ENCODE measurements at regions not wholly inside any gene's neighbourhood (a gene's known extent, or its start where the extent isn't known, plus 50 kb on each side); places are given as distances from the start of the nearest gene placed in this dataset.

DNA sequence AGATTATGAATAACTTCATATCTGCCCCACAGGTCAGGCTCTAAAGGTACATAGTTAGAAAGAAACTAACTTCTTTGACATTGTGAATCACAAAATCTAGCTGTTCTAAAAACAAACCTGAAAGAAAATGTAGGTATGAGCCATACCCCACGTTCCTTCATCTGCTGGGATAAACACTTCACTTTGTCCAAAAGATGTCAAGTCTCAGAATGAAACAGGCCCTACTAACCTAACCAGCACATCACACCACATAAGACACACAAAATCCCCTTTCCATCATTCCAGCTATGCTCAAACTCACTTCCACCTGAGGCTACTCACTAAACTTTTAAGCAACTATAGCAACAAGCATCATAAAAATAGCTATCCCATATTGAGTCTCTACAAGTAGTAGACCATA is 65.2 kb upstream of the GJA5 start:
- ATAC-seq = no peak
- TF ChIP-seq BACH2 (CRISPR knock-in tag; IDR thresholded peaks at IDR 0.05; ENCODE audit: borderline replicate concordance) (no peak), RARB (CRISPR knock-in tag; IDR thresholded peaks at IDR 0.05) (no peak), ARNTL (CRISPR knock-in tag; IDR thresholded peaks at IDR 0.05; ENCODE audit: borderline replicate concordance, low read depth) (no peak), ISL1 (CRISPR knock-in tag; IDR thresholded peaks at IDR 0.05) (no peak), ZC3H10 (CRISPR knock-in tag; IDR thresholded peaks at IDR 0.05) (no peak), CSDC2 (CRISPR knock-in tag; IDR thresholded peaks at IDR 0.05) (no peak)
- TF ChIP-seq, protein P1, sequence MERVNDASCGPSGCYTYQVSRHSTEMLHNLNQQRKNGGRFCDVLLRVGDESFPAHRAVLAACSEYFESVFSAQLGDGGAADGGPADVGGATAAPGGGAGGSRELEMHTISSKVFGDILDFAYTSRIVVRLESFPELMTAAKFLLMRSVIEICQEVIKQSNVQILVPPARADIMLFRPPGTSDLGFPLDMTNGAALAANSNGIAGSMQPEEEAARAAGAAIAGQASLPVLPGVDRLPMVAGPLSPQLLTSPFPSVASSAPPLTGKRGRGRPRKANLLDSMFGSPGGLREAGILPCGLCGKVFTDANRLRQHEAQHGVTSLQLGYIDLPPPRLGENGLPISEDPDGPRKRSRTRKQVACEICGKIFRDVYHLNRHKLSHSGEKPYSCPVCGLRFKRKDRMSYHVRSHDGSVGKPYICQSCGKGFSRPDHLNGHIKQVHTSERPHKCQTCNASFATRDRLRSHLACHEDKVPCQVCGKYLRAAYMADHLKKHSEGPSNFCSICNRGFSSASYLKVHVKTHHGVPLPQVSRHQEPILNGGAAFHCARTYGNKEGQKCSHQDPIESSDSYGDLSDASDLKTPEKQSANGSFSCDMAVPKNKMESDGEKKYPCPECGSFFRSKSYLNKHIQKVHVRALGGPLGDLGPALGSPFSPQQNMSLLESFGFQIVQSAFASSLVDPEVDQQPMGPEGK (CRISPR knock-in tag; IDR thresholded peaks at IDR 0.05; ENCODE audit: borderline replicate concordance) = no peak
- TF ChIP-seq, protein P2, sequence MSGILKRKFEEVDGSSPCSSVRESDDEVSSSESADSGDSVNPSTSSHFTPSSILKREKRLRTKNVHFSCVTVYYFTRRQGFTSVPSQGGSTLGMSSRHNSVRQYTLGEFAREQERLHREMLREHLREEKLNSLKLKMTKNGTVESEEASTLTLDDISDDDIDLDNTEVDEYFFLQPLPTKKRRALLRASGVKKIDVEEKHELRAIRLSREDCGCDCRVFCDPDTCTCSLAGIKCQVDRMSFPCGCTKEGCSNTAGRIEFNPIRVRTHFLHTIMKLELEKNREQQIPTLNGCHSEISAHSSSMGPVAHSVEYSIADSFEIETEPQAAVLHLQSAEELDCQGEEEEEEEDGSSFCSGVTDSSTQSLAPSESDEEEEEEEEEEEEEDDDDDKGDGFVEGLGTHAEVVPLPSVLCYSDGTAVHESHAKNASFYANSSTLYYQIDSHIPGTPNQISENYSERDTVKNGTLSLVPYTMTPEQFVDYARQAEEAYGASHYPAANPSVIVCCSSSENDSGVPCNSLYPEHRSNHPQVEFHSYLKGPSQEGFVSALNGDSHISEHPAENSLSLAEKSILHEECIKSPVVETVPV (CRISPR knock-in tag; IDR thresholded peaks at IDR 0.05) = no peak
- TF ChIP-seq, protein P3, sequence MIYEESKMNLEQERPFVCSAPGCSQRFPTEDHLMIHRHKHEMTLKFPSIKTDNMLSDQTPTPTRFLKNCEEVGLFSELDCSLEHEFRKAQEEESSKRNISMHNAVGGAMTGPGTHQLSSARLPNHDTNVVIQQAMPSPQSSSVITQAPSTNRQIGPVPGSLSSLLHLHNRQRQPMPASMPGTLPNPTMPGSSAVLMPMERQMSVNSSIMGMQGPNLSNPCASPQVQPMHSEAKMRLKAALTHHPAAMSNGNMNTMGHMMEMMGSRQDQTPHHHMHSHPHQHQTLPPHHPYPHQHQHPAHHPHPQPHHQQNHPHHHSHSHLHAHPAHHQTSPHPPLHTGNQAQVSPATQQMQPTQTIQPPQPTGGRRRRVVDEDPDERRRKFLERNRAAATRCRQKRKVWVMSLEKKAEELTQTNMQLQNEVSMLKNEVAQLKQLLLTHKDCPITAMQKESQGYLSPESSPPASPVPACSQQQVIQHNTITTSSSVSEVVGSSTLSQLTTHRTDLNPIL (CRISPR knock-in tag; IDR thresholded peaks at IDR 0.05; ENCODE audit: low read depth) = no peak

DNA sequence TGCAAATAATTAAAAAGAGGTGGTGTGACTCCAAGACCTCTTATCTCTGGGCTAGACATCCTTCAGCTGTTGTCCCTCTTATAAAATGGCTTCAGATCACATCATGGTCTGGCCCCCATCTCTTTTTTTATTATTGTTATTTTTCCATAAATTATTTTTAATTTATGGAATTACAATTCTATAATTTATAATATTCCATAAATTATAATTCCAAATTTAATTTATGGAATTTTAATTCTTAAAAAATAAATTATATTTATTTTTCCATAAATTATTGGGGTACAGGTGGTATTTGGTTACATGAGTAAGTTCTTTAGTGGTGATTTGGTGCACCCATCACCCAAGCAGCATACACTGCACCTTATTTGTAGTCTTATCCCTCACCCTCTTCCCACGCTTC is 65.9 kb upstream of the GJA5 start:
- no peak for TF ChIP-seq PPARA (CRISPR knock-in tag; IDR thresholded peaks at IDR 0.05; ENCODE audit: borderline replicate concordance)
- no peak for ATAC-seq

DNA sequence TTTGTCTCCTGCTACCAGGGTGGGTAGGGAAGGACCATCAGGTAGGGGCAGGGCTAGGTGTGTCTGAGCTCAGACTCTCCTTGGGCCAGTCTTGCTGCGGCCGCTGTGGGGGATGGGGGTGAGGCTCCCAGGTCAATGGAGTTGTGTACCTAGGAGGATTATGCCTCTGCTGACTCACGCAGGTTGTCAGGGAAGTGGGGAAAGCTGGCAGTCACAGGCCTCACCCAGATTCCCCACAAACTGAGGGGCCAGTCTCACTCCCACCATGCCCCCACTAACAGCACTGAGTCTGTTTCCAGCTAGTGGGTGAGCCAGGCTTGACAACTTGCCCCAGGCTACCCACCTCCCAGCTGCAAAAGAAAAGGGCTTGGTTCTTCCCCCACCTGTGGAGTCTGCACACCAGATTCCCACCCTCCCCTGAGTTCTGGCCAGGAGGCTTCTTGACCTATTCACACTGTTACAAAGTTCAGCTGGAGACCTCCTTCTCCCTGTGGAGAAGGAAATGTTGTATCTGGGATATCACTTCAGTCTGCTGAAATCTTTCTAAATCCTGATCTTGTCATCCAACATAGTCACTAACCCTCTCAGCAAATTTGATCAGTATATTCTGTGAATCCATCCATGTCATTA is 69.2 kb upstream of the GJA8 start:
- no peak for TF ChIP-seq ISL1 (CRISPR knock-in tag; IDR thresholded peaks at IDR 0.05)
- no peak for TF ChIP-seq TOX (CRISPR knock-in tag; IDR thresholded peaks at IDR 0.05; ENCODE audit: borderline replicate concordance)
- TF ChIP-seq, protein P4, sequence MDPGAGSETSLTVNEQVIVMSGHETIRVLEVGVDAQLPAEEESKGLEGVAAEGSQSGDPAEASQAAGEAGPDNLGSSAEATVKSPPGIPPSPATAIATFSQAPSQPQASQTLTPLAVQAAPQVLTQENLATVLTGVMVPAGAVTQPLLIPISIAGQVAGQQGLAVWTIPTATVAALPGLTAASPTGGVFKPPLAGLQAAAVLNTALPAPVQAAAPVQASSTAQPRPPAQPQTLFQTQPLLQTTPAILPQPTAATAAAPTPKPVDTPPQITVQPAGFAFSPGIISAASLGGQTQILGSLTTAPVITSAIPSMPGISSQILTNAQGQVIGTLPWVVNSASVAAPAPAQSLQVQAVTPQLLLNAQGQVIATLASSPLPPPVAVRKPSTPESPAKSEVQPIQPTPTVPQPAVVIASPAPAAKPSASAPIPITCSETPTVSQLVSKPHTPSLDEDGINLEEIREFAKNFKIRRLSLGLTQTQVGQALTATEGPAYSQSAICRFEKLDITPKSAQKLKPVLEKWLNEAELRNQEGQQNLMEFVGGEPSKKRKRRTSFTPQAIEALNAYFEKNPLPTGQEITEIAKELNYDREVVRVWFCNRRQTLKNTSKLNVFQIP (CRISPR knock-in tag; IDR thresholded peaks at IDR 0.05; ENCODE audit: borderline replicate concordance, low read depth) = no peak
- no peak for TF ChIP-seq GLIS3 (CRISPR knock-in tag; IDR thresholded peaks at IDR 0.05)
- no peak for TF ChIP-seq ARNTL (CRISPR knock-in tag; IDR thresholded peaks at IDR 0.05; ENCODE audit: borderline replicate concordance, low read depth)
- TF ChIP-seq ZNF8 (CRISPR knock-in tag; IDR thresholded peaks at IDR 0.05) = no peak
- TF ChIP-seq RARB (CRISPR knock-in tag; IDR thresholded peaks at IDR 0.05) = no peak
- no peak for TF ChIP-seq ZFP3 (CRISPR knock-in tag; IDR thresholded peaks at IDR 0.05)
- TF ChIP-seq CSDC2 (CRISPR knock-in tag; IDR thresholded peaks at IDR 0.05) = no peak
- TF ChIP-seq, protein P1 (CRISPR knock-in tag; IDR thresholded peaks at IDR 0.05; ENCODE audit: borderline replicate concordance) = no peak
- no peak for TF ChIP-seq TCF4 (CRISPR knock-in tag; IDR thresholded peaks at IDR 0.05; ENCODE audit: borderline replicate concordance)
- TF ChIP-seq SNAI2 (CRISPR knock-in tag; IDR thresholded peaks at IDR 0.05) = no peak
- TF ChIP-seq PPARA (CRISPR knock-in tag; IDR thresholded peaks at IDR 0.05; ENCODE audit: borderline replicate concordance) = no peak
- TF ChIP-seq ZNF565 (CRISPR knock-in tag; conservative IDR thresholded peaks at IDR 0.05; ENCODE audit: low read depth) = no peak
- TF ChIP-seq ZNF70 (CRISPR knock-in tag; IDR thresholded peaks at IDR 0.05) = no peak
- TF ChIP-seq, protein P3 (CRISPR knock-in tag; IDR thresholded peaks at IDR 0.05; ENCODE audit: low read depth) = no peak
- no peak for ATAC-seq
